VCaP (cell line): ENCODE measurements at regions not wholly inside any gene's neighbourhood (a gene's known extent, or its start where the extent isn't known, plus 50 kb on each side); places are given as distances from the start of the nearest gene placed in this dataset.
"Not testable (repeated sequence)": the region's sequence is repeated elsewhere in the genome, so short reads cannot be mapped to it uniquely, and the experiment has no call there.

ENCODE experiments used
- H3K27ac ChIP-seq: fragments of 450-650 bp; 2 replicates; pipeline ENCODE4 v1.5.1; 2017

DNA sequence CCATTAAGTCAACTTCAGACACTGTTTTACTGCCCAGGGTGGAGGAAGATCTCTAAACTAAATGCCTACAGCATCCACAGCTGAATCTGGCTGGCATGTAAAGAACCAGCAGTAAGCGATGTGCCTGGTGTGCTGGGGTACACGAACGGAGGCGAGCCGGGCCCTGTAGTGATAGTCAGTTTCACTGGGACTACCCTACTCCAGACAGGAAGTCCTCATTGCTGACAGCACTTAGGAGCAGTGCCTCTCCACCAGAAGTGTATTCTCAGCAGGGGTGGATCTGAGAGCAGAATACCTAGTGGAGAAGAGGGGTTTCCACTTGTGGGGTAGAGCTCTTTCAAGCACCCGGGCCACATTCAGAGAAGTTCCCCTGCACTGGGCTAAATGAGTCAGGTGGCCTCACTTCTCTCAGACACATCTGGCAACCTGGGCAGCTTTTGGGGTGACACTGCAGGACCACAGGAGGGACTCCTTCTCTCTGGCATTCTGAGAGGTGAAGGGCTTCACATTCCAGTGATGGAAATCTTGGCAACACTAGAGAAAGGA, 290.3 kb upstream of the PLGLB1 start:
- not testable (repeated sequence) for H3K27ac ChIP-seq

DNA sequence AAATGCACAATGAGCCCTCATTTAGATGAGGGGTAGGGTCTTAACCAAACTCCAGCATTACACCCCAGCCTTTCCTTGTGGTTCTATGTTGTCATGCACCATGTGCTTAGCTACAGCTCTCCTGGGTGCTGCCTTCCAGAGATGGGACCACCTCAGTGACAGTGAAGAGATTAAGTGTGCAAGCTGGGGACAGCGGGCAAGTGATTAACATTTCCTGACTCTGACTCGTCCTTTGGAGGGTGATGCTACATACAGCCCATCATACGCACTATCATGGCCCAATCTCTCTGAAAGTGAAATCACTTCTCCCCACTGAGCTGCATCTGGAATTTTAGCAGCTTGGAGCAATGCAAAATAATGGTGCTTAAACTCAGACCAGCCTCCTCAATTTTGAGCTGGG, 293.0 kb upstream of the PLGLB1 start:
- not testable (repeated sequence) for H3K27ac ChIP-seq

DNA sequence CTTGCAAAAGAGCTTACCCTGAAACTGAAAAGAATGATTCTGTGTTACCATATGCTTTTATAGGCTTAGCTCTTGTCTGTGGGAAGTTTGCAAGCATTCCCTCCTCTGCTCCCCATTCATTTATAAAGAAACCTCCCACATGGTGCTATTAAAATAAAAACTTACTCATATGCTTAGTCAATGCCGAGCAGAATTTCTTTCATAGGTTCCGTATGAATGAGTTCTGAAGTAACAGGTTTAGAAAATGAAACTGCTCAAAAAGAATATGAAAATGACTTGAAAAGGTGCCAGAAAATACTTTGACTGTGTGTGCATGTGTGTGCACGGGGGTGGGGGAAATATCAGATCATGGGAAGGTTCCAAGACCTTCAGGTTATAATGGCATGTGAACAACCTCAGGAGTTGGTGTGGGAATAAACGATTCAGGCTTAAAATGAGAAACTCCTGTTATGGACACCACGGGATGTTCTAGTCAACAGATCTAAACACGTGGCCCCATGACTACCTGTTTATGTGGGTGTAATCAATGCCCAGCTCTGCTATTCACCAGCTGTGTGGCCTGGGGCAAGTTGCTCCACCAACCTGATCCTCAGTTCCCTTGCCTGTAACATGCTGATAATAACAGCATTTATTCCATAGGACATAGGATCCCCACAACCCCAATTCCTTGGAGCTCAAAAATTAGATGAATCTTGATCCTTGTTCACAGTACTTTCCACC, 293.7 kb upstream of the PLGLB1 start:
- H3K27ac ChIP-seq, result not testable (repeated sequence)

DNA sequence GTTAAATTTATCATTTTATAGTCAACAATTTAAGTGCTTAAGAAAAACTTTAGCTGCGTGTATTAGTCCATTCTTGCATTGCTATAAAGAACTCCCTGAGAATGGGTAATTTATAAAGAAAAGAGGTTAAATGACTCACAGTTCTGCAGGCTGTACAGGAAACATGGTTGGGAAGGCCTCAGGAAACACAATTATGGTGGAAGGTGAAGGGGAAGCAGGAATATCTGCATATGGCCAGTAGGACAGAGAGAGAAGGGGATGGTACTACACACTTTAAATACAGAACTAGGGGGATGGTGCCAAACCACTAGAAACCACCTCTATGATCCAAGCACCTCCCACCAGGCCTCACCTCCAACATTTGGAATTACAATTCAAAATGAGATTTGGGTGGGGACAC, 295.5 kb upstream of the PLGLB1 start:
- H3K27ac ChIP-seq, result not testable (repeated sequence)

DNA sequence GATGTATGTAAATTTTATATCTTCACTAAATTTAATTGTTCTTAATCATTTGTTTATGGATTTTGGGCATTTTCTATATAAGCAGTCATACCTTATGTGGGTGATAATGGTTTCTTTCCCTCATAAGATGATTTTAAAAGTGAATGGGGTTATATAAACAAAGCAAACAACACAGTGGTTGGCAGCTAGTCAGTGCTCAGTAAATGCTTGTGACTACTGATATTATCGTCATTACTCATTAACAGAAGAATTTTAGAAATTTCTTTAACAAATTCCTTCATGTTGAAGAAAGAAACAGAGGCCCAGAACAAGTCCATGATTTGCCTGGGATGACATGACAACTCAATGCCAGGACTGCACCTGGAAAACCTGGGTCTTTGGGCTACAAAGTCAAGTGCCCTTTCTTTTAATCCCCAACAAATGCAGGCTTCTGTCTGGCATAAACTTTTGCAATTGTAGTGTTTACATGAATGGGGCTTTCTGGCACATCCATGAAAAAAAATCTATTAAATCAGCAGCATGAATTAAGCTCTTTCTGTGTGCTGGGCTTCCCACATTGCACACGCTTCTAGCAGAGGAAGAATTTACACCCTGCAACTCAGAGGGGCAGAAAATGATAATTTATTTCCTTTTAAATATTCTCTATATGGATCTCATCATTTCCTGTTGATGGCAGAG, 297.3 kb upstream of the PLGLB1 start:
- not testable (repeated sequence) for H3K27ac ChIP-seq

DNA sequence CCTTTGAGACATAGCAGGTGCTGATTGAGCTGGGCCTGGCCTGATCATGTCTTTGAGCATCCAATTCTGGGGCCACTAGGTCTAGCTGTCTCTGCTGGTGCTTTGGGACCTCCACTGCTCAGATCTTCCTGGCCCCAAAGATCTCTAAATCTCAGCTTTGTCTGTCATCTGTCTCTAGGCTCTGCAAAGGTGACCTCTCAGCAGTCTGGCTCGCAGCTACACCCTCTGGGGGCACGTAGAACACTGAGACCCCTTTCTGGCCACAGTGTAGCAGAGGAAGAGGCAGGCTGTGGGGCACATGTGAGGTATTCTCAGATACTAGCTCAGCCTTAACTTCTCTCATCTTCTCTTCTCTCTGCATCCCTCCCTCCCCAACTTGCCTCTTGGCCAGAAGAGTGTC, 298.1 kb upstream of the PLGLB1 start:
- H3K27ac ChIP-seq, result not testable (repeated sequence)

DNA sequence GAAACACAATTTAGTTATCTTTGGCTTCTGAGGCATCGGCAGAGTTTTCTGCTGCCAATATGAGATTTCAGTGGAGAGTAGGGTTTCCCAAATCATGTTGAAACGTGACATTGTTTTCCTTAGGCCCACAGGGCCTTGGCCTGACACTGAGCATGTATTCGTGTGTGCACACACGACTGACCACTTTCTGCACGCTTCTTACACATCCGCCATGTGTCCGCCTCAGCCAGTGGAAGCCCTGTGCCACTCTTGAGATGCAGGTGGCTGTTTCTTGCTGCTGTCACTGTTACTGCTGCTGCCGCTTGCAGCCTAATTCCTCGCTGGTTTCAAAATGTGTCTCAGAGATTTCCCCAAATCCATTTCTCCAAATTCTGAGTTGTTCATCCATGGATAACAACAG, 299.6 kb upstream of the PLGLB1 start:
- not testable (repeated sequence) for H3K27ac ChIP-seq

DNA sequence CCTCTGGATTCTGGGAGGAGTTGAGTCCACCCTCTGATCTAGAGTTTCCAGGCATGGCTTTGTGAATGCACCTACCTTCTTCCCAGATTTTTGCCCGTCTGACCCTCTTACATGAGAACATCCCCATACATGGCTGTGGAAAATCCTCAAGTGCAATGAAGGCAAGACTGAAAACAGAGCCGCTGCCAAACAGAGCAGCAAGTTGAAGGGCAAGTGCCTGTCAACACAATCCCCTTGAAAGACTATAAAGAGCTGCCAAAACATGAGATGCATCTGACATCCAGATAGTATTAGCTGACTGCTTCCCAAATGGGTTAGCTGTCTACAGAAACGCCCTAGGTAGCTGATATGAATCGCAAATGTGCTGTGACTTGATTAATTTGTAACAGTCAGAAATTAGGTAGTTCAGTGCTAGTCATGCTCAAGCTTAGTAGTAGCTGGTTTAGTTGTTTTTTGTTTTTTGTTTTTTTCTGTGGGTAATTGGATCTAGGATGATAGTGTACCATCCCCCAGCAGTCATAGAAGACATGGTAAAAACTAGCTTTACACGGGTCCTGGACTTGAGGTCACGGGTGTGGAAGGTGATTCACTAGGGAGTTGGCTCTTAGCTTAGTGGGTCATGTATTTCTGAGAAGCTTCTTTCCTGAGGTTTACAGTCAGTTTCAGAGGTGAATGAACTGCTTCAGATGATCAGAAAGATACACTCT, 302.8 kb upstream of the PLGLB1 start:
- not testable (repeated sequence) for H3K27ac ChIP-seq

DNA sequence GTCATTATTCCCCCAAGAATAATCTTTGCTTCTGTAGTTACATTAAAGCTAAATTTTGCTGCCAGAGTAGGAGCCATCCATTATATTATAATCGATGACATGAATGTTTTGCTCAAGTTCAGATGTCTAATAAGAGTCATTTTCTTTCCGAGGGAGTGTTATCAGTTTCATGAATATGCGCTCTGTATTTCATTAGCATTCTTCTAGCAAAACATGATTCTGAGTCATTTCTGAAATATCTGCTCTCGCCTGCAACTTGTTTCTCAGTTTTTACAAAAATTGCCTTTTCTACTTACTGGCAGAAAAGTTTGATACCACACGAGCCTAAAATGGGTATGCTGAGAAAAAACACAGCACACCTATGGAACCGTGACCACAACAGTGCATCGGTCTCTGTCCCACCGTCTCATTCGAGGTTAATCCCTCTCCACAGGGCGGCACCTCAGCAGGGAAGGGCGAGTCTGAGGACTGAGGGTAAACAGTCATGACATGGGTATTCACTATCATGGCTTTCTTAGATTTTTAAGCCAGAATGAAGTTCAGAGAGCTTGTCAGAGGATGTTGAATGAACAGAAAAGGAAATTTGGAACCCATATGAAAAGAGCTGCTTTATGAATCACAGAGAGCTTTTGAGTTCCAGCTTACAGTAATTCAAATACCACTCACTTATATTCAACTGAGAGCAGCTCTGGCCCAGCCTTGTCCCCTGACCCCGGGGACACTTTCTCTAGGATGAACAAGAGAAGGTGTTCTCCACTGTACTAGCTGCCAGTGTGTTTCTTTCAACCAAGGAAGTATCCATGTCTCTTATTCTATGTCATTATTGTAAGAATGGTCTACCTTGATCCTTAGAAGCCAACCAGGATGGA, 303.6 kb upstream of the PLGLB1 start:
- not testable (repeated sequence) for H3K27ac ChIP-seq

DNA sequence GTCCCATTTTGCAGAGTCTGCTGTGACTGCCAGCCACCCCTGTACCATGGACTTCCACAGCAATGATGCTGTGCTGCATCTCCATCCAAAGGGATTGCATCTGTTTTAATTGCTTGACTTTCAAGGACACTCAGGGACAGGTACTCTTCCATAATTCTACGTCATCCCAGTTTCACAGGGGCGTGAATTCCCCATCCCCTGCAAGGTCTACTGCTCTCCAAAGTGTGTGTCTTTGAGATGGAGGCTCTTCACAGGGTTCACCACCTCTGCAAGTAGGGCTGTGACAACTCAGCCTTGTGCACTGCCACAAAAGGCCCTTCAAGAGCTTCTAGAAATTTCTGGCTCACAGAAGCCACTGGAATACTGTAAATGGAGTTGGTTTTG, 304.3 kb upstream of the PLGLB1 start:
- not testable (repeated sequence) for H3K27ac ChIP-seq

DNA sequence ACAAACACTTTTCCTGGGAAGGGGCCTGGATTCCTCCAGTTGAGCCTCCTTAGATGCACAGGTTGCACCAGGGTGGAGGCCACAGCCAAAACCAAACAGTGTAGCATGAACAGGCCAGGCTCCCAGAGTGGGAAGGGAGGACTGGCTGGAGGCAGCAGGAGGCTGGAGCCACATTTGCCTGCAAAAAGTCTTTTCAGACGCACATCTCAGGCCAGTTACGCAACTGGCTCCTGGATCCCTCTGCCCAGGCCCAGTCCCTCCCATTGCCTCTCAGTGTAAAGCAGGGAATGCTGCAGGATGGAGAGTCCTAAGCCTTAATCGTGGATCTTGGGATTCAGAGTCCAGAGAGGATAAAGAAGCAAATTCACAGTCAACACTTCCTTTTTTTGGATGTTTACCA, 305.1 kb upstream of the PLGLB1 start:
- not testable (repeated sequence) for H3K27ac ChIP-seq

DNA sequence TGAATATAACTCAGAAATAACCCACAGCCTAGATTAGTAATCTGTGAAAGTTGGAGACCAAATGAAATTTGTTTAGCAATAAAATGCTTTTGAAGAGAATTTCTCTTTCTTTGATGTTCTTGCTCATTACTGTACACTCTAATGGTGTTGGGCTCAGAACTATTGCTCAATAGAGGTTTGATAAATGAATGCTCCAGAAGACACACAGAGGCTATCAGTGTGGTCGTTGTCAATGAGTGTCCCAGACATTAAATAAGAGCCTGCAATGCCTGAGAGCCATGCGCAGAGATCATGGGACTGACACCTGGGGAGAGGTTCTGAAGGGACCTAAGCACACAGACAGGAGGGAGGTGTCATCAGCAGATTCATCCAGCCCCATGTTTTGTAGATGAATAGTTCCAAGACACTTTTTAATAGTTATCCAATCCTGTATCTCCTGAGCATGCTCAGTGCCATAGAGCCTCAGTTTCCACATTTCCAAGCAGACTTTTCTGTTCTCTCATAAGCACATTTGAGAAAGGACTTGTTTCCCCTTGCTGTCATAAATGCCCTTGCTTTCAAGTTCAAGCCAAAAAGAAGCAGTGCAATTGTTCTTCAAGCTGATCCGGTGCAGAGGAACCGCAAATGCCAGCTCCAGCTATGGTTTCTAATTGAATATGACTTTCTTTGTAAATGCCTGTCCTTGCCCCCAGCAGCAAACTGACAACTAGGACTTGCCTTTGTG, 306.2 kb upstream of the PLGLB1 start:
- H3K27ac ChIP-seq, result not testable (repeated sequence)

DNA sequence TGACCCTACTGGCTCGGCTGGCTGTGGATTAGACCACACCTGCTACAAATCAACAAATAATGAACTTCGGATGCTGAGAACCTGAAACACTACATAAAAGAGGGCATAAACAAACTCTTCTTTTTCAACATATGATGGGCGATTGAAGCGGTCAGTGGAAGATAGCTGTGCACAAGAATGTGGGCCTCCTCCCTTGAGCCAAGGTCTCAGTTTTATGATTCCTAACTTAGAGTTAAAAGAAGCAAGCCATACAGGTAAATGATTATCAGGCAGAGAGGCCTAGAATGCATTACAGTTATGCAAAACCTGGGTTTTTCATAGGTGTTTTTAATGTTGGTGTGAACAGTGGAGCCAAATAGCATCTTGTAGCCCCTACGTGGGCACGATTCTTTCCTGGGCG, 307.9 kb upstream of the PLGLB1 start:
- not testable (repeated sequence) for H3K27ac ChIP-seq

DNA sequence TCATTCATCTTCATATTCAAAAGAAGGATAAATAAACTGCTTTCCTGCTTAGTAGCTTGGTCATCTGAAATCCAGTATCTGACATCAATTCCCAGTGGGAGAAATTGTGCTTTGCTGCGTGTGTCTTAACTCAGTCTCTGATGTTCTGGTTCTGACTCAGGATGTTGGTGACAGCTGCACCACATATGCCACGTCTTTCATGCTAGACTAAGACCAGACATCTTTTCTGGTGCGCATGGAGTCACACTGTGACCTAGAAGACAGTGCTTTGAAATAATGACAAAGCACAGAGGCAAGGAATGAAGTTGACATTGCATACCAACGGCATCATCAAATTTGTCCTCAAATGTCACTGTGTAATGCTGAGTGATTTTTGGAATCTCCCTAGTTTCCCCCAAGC, 308.8 kb upstream of the PLGLB1 start:
- not testable (repeated sequence) for H3K27ac ChIP-seq

DNA sequence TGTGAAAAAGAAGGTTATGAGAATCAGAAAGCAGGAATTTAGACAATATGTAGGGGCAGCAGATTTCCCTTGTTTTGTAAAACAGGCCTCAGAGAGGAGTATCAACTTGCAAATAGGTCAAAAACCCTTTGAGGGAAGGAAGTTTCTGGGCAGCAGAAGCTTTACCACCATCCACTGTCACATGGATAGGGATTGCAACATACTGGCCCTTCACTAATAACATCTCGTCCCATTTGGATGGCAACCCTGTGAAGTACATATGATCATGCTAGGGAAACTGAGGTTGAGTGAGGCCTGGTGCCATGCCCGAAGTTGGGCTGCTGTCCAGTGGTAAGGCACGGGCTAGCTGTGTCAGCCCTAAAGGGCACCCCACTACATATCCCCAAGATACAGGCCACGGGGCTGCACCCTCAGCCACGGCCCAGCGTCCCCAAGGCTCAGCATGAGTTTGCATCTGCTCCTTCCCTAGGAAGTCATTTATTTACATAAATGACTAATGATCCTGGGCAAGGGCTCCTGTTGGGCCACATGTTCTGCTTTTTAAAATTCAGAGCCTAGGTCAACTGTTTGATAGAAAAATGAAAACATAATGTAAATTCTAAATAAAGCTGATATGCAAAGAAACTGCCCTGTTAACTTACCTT, 310.4 kb upstream of the PLGLB1 start:
- not testable (repeated sequence) for H3K27ac ChIP-seq

DNA sequence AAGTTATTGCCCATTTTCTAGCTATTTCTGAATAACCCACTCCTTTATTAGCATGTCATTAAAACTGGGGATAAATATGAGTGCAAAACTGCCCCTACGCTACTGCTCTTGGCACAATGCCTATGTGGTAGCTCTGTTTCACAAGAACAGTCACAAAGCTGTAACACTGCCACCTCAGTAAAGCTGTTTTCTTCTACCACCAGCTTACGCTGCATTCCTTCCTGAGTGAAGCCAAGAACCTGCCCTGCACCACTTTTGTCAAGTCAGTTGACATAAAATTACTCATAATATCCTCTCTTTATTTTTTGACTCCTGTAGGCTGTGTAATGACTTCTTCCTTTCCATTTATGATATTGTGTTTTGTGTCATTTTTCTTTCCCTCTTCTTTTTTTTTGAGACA, 313.2 kb upstream of the PLGLB1 start:
- H3K27ac ChIP-seq, result not testable (repeated sequence)

DNA sequence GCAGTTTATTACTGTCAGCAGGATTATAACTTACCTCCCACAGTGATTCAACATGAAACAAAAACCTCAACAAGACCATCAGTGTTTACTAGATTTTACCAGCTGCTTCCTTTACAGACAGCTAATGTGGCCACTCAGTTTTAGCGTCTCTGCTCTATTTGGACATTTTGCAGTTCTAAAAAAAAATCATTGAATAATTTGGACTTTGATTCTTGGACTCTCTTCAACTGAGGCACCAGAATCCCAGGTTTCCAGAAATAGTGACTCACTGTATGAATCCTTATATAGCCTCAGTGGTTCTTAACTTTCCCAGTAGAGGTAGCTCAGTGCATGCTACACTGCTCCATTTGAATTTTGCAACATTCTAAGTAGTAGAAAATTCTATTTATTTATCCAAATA, 317.4 kb upstream of the PLGLB1 start:
- H3K27ac ChIP-seq, result not testable (repeated sequence)
